GM21390 (cell line): ENCODE measurements at regions not wholly inside any gene's neighbourhood (a gene's known extent, or its start where the extent isn't known, plus 50 kb on each side); places are given as distances from the start of the nearest gene placed in this dataset.
A peak's percentile ranks its signal among the peaks of the same experiment; 100 is the strongest.

Source experiments
- ATAC-seq: cut with Tn5 transposase; IDR thresholded peaks from one replicate; pipeline ENCODE4 v1.9.1; 2021; ENCODE audit not compliant: unreplicated experiment

GRCh38 chr2:136407952-136408318 is 290.0 kb upstream of the CXCR4 start:
- no peak for ATAC-seq

- ATAC-seq: no peak
These were observed 289.4 kb upstream of the CXCR4 start for GRCh38 chr2:136407117-136407951.

GRCh38 chr2:136404925-136405324 is 287.0 kb upstream of the CXCR4 start:
- no peak for ATAC-seq

GRCh38 chr2:136404176-136404575 is 286.2 kb upstream of the CXCR4 start:
- no peak for ATAC-seq

GRCh38 chr2:136402281-136402680 is 284.3 kb upstream of the CXCR4 start:
- ATAC-seq: no peak

- ATAC-seq: no peak
These were observed 281.8 kb upstream of the CXCR4 start for GRCh38 chr2:136399667-136400289.

- no peak for ATAC-seq
These were observed 277.6 kb upstream of the CXCR4 start for GRCh38 chr2:136395582-136395981.

GRCh38 chr2:136394136-136395060 is 276.4 kb upstream of the CXCR4 start:
- peak; percentile 72 for ATAC-seq

GRCh38 chr2:136393514-136393913 is 275.6 kb upstream of the CXCR4 start:
- no peak for ATAC-seq

GRCh38 chr2:136392897-136393505 is 275.1 kb upstream of the CXCR4 start:
- ATAC-seq: no peak

GRCh38 chr2:136389809-136390208 is 271.9 kb upstream of the CXCR4 start:
- peak; percentile 77 for ATAC-seq

GRCh38 chr2:136386046-136386445 is 268.1 kb upstream of the CXCR4 start:
- ATAC-seq: no peak

GRCh38 chr2:136384531-136385303 is 266.8 kb upstream of the CXCR4 start:
- peak; percentile 44 for ATAC-seq

GRCh38 chr2:136383167-136383566 is 265.2 kb upstream of the CXCR4 start:
- no peak for ATAC-seq

- ATAC-seq: peak; percentile 78
These were observed 264.0 kb upstream of the CXCR4 start for GRCh38 chr2:136381722-136382633.

GRCh38 chr2:136381245-136381644 is 263.3 kb upstream of the CXCR4 start:
- ATAC-seq: no peak

- no peak for ATAC-seq
These were observed 261.0 kb upstream of the CXCR4 start for GRCh38 chr2:136378712-136379595.
